ENCODE measurements at regions not wholly inside any gene's neighbourhood (a gene's known extent, or its start where the extent isn't known, plus 50 kb on each side); places are given as distances from the start of the nearest gene placed in this dataset.

- TF ChIP-seq, protein P1, sequence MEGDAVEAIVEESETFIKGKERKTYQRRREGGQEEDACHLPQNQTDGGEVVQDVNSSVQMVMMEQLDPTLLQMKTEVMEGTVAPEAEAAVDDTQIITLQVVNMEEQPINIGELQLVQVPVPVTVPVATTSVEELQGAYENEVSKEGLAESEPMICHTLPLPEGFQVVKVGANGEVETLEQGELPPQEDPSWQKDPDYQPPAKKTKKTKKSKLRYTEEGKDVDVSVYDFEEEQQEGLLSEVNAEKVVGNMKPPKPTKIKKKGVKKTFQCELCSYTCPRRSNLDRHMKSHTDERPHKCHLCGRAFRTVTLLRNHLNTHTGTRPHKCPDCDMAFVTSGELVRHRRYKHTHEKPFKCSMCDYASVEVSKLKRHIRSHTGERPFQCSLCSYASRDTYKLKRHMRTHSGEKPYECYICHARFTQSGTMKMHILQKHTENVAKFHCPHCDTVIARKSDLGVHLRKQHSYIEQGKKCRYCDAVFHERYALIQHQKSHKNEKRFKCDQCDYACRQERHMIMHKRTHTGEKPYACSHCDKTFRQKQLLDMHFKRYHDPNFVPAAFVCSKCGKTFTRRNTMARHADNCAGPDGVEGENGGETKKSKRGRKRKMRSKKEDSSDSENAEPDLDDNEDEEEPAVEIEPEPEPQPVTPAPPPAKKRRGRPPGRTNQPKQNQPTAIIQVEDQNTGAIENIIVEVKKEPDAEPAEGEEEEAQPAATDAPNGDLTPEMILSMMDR (IDR thresholded peaks at IDR 0.05): no peak
- no peak for TF ChIP-seq POLR2A (IDR thresholded peaks at IDR 0.05)
Measured at GRCh38 chr3:64432870-64433269, 207.6 kb upstream of the PRICKLE2 start.
